ENCODE measurements at regions not wholly inside any gene's neighbourhood (a gene's known extent, or its start where the extent isn't known, plus 50 kb on each side); places are given as distances from the start of the nearest gene placed in this dataset.

DNA sequence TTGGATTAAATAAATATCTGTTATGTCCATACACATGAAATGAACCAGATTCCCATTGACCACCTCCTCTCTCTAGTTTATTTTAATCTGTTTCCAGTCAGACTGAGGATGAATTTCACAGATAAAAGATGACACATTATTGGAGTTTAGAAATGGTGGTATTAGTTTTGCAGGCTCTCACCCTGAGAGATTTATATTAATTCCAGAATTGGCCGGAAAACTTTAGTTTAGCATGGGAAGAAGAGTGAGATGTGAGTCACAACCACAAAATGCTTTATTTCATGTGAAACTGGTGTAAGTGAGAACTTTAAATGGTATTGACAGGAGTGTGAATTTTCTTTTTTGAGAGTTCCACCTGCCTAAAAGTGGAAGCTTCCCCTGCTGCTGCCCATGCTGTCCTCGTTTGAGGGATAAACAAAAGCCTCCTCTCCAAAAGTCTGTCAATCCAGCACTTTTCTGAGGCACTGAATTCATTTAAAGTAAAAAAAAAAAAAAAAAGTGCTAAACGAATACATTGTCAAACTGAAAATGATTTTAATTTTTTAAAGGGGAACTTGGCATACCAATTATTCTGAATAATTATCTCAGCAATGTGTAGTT is 65.1 kb upstream of the EPHA3 start:
- no TSS peak for BruUV-seq (replicated peaks)
- Histone ChIP-seq H3K36me3 (ENCODE audit: control insufficient read depth, insufficient read depth, low read length) (no peaks in the 10 kb centered on the region), H3K27ac (ENCODE audit: low read length) (no peak overlapping the region), H3K9me3 (ENCODE audit: control insufficient read depth, insufficient read depth, low read depth, low read length) (no peaks in the 10 kb centered on the region), H3K4me1 (ENCODE audit: control insufficient read depth, insufficient read depth, low read length) (no peaks in the 10 kb centered on the region), H3K4me3 (ENCODE audit: low read depth in 2 of 2, low read length in 2 of 2) (no peak overlapping the region), H3K27me3 (ENCODE audit: control insufficient read depth, insufficient read depth, low read length) (no peaks in the 10 kb centered on the region)
- in situ Hi-C loops (cut with HindIII; ENCODE audit: low pct_unique_long_range_greater_than_20kb, low sequenced_read_pairs): no loop called here
- no peak for ATAC-seq
- TF ChIP-seq POLR2AphosphoS5 (IDR thresholded peaks at IDR 0.05; ENCODE audit: low read depth, low read length) (no peak), SIN3A (IDR thresholded peaks at IDR 0.05; ENCODE audit: borderline replicate concordance, insufficient read depth, low read depth, low read length) (no peak), TCF7L2 (IDR thresholded peaks at IDR 0.05; ENCODE audit: low read depth, low read length) (no peak)
- TF ChIP-seq, protein P1, sequence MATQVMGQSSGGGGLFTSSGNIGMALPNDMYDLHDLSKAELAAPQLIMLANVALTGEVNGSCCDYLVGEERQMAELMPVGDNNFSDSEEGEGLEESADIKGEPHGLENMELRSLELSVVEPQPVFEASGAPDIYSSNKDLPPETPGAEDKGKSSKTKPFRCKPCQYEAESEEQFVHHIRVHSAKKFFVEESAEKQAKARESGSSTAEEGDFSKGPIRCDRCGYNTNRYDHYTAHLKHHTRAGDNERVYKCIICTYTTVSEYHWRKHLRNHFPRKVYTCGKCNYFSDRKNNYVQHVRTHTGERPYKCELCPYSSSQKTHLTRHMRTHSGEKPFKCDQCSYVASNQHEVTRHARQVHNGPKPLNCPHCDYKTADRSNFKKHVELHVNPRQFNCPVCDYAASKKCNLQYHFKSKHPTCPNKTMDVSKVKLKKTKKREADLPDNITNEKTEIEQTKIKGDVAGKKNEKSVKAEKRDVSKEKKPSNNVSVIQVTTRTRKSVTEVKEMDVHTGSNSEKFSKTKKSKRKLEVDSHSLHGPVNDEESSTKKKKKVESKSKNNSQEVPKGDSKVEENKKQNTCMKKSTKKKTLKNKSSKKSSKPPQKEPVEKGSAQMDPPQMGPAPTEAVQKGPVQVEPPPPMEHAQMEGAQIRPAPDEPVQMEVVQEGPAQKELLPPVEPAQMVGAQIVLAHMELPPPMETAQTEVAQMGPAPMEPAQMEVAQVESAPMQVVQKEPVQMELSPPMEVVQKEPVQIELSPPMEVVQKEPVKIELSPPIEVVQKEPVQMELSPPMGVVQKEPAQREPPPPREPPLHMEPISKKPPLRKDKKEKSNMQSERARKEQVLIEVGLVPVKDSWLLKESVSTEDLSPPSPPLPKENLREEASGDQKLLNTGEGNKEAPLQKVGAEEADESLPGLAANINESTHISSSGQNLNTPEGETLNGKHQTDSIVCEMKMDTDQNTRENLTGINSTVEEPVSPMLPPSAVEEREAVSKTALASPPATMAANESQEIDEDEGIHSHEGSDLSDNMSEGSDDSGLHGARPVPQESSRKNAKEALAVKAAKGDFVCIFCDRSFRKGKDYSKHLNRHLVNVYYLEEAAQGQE (IDR thresholded peaks at IDR 0.05; ENCODE audit: insufficient read depth in 1 of 2, low read depth in 2 of 2, low read length in 1 of 2): no peak
- TF ChIP-seq, protein P2, sequence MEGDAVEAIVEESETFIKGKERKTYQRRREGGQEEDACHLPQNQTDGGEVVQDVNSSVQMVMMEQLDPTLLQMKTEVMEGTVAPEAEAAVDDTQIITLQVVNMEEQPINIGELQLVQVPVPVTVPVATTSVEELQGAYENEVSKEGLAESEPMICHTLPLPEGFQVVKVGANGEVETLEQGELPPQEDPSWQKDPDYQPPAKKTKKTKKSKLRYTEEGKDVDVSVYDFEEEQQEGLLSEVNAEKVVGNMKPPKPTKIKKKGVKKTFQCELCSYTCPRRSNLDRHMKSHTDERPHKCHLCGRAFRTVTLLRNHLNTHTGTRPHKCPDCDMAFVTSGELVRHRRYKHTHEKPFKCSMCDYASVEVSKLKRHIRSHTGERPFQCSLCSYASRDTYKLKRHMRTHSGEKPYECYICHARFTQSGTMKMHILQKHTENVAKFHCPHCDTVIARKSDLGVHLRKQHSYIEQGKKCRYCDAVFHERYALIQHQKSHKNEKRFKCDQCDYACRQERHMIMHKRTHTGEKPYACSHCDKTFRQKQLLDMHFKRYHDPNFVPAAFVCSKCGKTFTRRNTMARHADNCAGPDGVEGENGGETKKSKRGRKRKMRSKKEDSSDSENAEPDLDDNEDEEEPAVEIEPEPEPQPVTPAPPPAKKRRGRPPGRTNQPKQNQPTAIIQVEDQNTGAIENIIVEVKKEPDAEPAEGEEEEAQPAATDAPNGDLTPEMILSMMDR (IDR thresholded peaks at IDR 0.05): no peak
- CTCF ChIA-PET: no interaction called here
- no peak for DNase-seq (ENCODE audit: low read depth, low spot score)
- intact Hi-C loops (cut with micrococcal nuclease; ENCODE audit: unreplicated experiment): no loop called here
- POLR2A ChIA-PET: no interaction called here

DNA sequence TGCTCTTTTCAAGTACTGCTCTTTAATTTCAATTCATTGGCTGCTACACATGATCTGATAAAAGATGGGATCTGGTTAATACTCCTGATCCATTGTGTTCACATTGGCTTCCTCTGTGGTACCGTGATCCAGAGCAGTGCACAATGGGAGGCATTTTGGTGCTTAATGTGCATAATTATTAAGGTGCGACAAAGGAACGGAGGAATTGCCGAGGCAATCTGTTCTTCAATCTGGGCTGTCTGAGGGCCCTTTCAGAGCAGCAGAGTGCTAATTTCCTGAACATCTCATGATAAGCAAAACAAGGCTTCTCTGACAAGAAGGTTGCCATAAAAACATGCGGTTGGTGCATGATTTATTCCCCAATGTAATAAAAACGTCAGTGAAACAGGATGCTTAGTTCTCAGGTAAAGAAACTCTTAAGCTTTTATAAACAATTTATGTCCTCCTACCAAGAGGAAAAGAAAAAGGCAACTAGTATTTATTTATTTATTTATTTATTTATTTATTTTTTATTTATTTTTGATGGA is 64.0 kb upstream of the EPHA3 start:
- Histone ChIP-seq H3K9me3 (ENCODE audit: control insufficient read depth, insufficient read depth, low read depth, low read length) (no peaks in the 10 kb centered on the region), H3K27ac (ENCODE audit: low read length) (no peak overlapping the region), H3K4me1 (ENCODE audit: control insufficient read depth, insufficient read depth, low read length) (no peaks in the 10 kb centered on the region), H3K27me3 (ENCODE audit: control insufficient read depth, insufficient read depth, low read length) (no peaks in the 10 kb centered on the region), H3K4me3 (ENCODE audit: low read depth in 2 of 2, low read length in 2 of 2) (no peak overlapping the region), H3K36me3 (ENCODE audit: control insufficient read depth, insufficient read depth, low read length) (no peaks in the 10 kb centered on the region)
- ATAC-seq: no peak
- DNase-seq (ENCODE audit: low read depth, low spot score): no peak
- intact Hi-C loops (cut with micrococcal nuclease; ENCODE audit: unreplicated experiment): no loop called here
- ChIA-PET POLR2A (no interaction called here), CTCF (no interaction called here)
- in situ Hi-C loops (cut with HindIII; ENCODE audit: low pct_unique_long_range_greater_than_20kb, low sequenced_read_pairs): no loop called here
- no TSS peak for BruUV-seq (replicated peaks)
- TF ChIP-seq TCF7L2 (IDR thresholded peaks at IDR 0.05; ENCODE audit: low read depth, low read length): no peak
- TF ChIP-seq, protein P1 (IDR thresholded peaks at IDR 0.05; ENCODE audit: insufficient read depth in 1 of 2, low read depth in 2 of 2, low read length in 1 of 2): no peak
- TF ChIP-seq SIN3A (IDR thresholded peaks at IDR 0.05; ENCODE audit: borderline replicate concordance, insufficient read depth, low read depth, low read length): no peak
- TF ChIP-seq POLR2AphosphoS5 (IDR thresholded peaks at IDR 0.05; ENCODE audit: low read depth, low read length): no peak
- TF ChIP-seq, protein P2 (IDR thresholded peaks at IDR 0.05): no peak

Measured in Panc1 (cell line).